ENCODE measurements at regions not wholly inside any gene's neighbourhood (a gene's known extent, or its start where the extent isn't known, plus 50 kb on each side); places are given as distances from the start of the nearest gene placed in this dataset.

- TF ChIP-seq, protein P1, sequence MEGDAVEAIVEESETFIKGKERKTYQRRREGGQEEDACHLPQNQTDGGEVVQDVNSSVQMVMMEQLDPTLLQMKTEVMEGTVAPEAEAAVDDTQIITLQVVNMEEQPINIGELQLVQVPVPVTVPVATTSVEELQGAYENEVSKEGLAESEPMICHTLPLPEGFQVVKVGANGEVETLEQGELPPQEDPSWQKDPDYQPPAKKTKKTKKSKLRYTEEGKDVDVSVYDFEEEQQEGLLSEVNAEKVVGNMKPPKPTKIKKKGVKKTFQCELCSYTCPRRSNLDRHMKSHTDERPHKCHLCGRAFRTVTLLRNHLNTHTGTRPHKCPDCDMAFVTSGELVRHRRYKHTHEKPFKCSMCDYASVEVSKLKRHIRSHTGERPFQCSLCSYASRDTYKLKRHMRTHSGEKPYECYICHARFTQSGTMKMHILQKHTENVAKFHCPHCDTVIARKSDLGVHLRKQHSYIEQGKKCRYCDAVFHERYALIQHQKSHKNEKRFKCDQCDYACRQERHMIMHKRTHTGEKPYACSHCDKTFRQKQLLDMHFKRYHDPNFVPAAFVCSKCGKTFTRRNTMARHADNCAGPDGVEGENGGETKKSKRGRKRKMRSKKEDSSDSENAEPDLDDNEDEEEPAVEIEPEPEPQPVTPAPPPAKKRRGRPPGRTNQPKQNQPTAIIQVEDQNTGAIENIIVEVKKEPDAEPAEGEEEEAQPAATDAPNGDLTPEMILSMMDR (IDR thresholded peaks at IDR 0.05; ENCODE audit: low read depth, low read length, missing control alignments), result no peak
- H3K27me3 ChIP-seq (replicated peaks), result no peaks in the 10 kb centered on the region
- in situ Hi-C loops (cut with HindIII; ENCODE audit: low pct_ligation_motif_present, low sequenced_read_pairs), result no loop called here
- H3K4me3 ChIP-seq (ENCODE audit: low read depth, low read length), result no peak overlapping the region
- no peak overlapping the region for H3K27ac ChIP-seq
- no peaks in the 10 kb centered on the region for H3K36me3 ChIP-seq (replicated peaks)
- no peak for DNase-seq
Observed at GRCh38 chr11:80107415-80107814, 666.6 kb upstream of the TENM4 start.

DNA sequence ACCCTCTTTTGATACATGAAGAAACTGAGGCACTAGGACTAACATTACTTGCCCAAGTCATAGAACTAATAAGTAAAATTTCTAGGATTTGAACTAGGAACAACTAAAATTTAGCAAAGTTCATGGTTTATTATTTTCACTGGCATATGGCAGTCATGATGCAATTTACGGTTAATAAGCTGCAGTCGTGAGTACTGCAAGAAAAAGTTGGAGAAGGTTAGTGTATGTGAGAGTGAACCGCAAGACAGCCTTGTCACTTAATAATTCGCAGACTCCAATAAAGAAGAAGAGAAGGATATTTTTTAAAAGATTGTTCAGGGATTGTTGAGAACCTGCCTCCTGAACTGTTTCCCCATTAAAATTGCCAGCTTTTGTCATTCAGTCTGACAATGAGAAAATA, 663.4 kb upstream of the TENM4 start:
- TF ChIP-seq, protein P1 (IDR thresholded peaks at IDR 0.05; ENCODE audit: low read depth, low read length, missing control alignments), result no peak
- no peak overlapping the region for H3K4me3 ChIP-seq (ENCODE audit: low read depth, low read length)
- in situ Hi-C loops (cut with HindIII; ENCODE audit: low pct_ligation_motif_present, low sequenced_read_pairs), result no loop called here

DNA sequence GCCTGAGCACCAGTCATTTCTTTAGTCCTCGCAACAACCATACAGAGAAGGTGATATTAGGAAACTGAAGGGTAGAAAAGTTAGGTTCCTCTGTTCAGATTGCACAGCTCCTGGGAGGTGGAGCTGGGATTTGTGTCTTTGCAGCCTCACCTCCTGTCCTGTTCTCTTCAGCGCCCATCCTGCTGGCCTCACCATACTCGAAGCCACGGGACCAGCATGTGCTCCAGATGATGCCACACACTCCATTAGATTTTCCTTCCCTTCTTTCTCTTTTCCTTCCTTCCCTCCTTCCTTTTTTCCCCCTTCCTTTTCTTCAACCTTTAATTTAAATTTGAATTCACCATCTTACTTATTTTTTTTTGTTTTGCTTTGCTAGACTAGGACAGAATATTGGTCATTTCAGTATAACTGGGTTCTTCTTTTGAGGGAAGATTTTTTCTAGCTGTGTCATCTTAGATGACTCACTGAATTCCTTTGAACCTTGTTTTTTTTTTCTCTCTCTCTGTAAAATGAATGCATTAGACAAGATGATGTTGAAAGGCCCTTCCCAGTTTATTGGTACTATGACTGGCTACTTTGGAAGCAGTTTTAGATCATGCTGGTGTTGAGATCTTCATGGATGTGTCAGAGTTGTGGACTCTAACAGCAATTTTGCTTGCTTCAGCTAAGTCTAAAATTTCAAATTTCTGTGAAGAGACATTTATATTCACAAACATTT, 662.5 kb upstream of the TENM4 start:
- peak overlapping the region; percentile 26 for H3K27ac ChIP-seq
- DNase-seq, result peak; percentile 90

More for the DNA sequence above, 663.4 kb upstream of the TENM4 start:
- DNase-seq, result no peak
- H3K27ac ChIP-seq, result peak overlapping the region; percentile 26
- H3K27me3 ChIP-seq (replicated peaks), result no peaks in the 10 kb centered on the region
- H3K36me3 ChIP-seq (replicated peaks), result no peaks in the 10 kb centered on the region

GRCh38 chr11:80097146-80097545, 656.3 kb upstream of the TENM4 start:
- H3K27me3 ChIP-seq (replicated peaks), result no peaks in the 10 kb centered on the region
- TF ChIP-seq, protein P1 (IDR thresholded peaks at IDR 0.05; ENCODE audit: low read depth, low read length, missing control alignments), result no peak
- DNase-seq, result no peak
- H3K36me3 ChIP-seq (replicated peaks), result no peaks in the 10 kb centered on the region
- no peak overlapping the region for H3K4me3 ChIP-seq (ENCODE audit: low read depth, low read length)
- no peak overlapping the region for H3K27ac ChIP-seq
- in situ Hi-C loops (cut with HindIII; ENCODE audit: low pct_ligation_motif_present, low sequenced_read_pairs), result no loop called here

More for the DNA sequence above, 662.5 kb upstream of the TENM4 start:
- Histone ChIP-seq H3K4me3 (ENCODE audit: low read depth, low read length) (no peak overlapping the region), H3K36me3 (replicated peaks) (no peaks in the 10 kb centered on the region), H3K27me3 (replicated peaks) (no peaks in the 10 kb centered on the region)
- in situ Hi-C loops (cut with HindIII; ENCODE audit: low pct_ligation_motif_present, low sequenced_read_pairs), result no loop called here
- TF ChIP-seq, protein P1 (IDR thresholded peaks at IDR 0.05; ENCODE audit: low read depth, low read length, missing control alignments), result no peak

DNA sequence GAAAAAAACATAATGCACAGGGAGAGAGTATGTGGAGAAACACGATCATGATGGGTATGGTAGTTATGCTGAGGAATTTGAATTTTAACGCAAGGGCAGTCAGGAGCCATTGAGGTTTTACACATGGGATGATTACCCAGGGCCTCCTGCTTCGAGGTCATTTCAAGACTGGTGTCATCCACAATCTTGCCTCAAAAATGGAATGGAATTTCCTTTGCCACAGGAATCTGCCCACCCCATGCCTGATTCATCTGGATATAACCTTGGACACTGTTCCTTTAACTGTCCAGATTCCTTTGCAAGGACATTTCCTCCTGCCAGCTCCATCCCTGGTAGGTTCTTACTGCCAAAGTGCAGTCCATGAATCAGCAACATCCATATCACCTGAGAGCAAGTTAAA, 655.9 kb upstream of the TENM4 start:
- Histone ChIP-seq H3K36me3 (replicated peaks) (no peaks in the 10 kb centered on the region), H3K27ac (no peak overlapping the region), H3K27me3 (replicated peaks) (no peaks in the 10 kb centered on the region), H3K4me3 (ENCODE audit: low read depth, low read length) (no peak overlapping the region)
- DNase-seq, result peak; percentile 85
- in situ Hi-C loops (cut with HindIII; ENCODE audit: low pct_ligation_motif_present, low sequenced_read_pairs), result no loop called here
- TF ChIP-seq, protein P1 (IDR thresholded peaks at IDR 0.05; ENCODE audit: low read depth, low read length, missing control alignments), result no peak

Measured in brain microvascular endothelial cell (primary cell).